Activated T-helper 1 cell treated with anti-CD3 and anti-CD28 coated beads, Interleukin-2, amount 50 U/mL, for 16 hours (primary cell): ENCODE measurements at regions not wholly inside any gene's neighbourhood (a gene's known extent, or its start where the extent isn't known, plus 50 kb on each side); places are given as distances from the start of the nearest gene placed in this dataset.
"Not testable (repeated sequence)": the region's sequence is repeated elsewhere in the genome, so short reads cannot be mapped to it uniquely, and the experiment has no call there.

Source experiments
- DNase-seq, 2 donors: peaks; one replicate each; pipeline ENCODE4 v3.0.0-alpha.2; 2020; ENCODE audit warnings: low read depth in 1 of 2, low spot score in 1 of 2

- DNase-seq, result no peak
Observed at GRCh38 chr6:141401168-141401567, 731.6 kb upstream of the GJE1 start.

GRCh38 chr6:141398949-141399348, 733.8 kb upstream of the GJE1 start:
- DNase-seq, result no peak

- DNase-seq, result no peak
Observed at GRCh38 chr6:141395443-141396008, 737.2 kb upstream of the GJE1 start.

GRCh38 chr6:141394565-141395051, 738.1 kb upstream of the GJE1 start:
- DNase-seq, result no peak

- no peak for DNase-seq
Observed at GRCh38 chr6:141394125-141394536, 738.6 kb upstream of the GJE1 start.

GRCh38 chr6:141393405-141394124, 739.2 kb upstream of the GJE1 start:
- DNase-seq, result no peak

GRCh38 chr6:141391135-141391534, 741.6 kb upstream of the GJE1 start:
- DNase-seq, result not testable (repeated sequence)

- no peak for DNase-seq
Observed at GRCh38 chr6:141388666-141389065, 744.1 kb upstream of the GJE1 start.

- no peak for DNase-seq
Observed at GRCh38 chr6:141370438-141370837, 762.3 kb upstream of the GJE1 start.

GRCh38 chr6:141366796-141367195, 765.9 kb upstream of the GJE1 start:
- DNase-seq, result not testable (repeated sequence)

- DNase-seq, result no peak
Observed at GRCh38 chr6:141364694-141365093, 768.0 kb upstream of the GJE1 start.

GRCh38 chr6:141364232-141364631, 768.5 kb upstream of the GJE1 start:
- no peak for DNase-seq

GRCh38 chr6:141361559-141361958, 771.2 kb upstream of the GJE1 start:
- DNase-seq, result no peak

GRCh38 chr6:141359953-141360352, 772.8 kb upstream of the GJE1 start:
- DNase-seq, result no peak

- no peak for DNase-seq
Observed at GRCh38 chr6:141354191-141354955, 778.4 kb upstream of the GJE1 start.

GRCh38 chr6:141351721-141352120, 781.0 kb upstream of the GJE1 start:
- no peak for DNase-seq

- DNase-seq, result no peak
Observed at GRCh38 chr6:141349710-141350109, 783.0 kb upstream of the GJE1 start.

GRCh38 chr6:141347906-141348492, 784.7 kb upstream of the GJE1 start:
- DNase-seq, result no peak

GRCh38 chr6:141347086-141347485, 785.6 kb upstream of the GJE1 start:
- no peak for DNase-seq

GRCh38 chr6:141346535-141346934, 786.2 kb upstream of the GJE1 start:
- DNase-seq, result no peak

GRCh38 chr6:141337191-141337590, 795.5 kb upstream of the GJE1 start:
- DNase-seq, result no peak
